Left cardiac atrium (tissue), 4 donors: ENCODE measurements at regions not wholly inside any gene's neighbourhood (a gene's known extent, or its start where the extent isn't known, plus 50 kb on each side); places are given as distances from the start of the nearest gene placed in this dataset.

Experiments used
- ATAC-seq, 2 donors: fragments of 200-7000 bp; cut with Tn5 transposase; one replicate each; pipeline ENCODE4 v1.9.1; 2020; ENCODE audit warnings: mild to moderate bottlenecking in 2 of 2, moderate library complexity in 2 of 2
- DNase-seq: peaks from one replicate; pipeline ENCODE4 v3.0.0-alpha.2; 2020
- intact Hi-C, 2 donors: fragments of 100-400 bp; cut with DNase I; formaldehyde crosslinking; loops; one replicate each; pipeline versions ENCODE4 v1.14.1 to v1.15.1; 2022 to 2023
- donor health status: DM: no; HTN: yes; CAD: no.
- donor health status: DM: no; HTN: yes; CAD: no; lungs with severe emphysema.
- donor health status: DM: yes; HTN: yes; CAD: no.
- donor health status: Dilated cardiomyopathy.

GRCh38 chr22:48369789-48370507 is 1457.7 kb downstream of the BRD1 start:
- DNase-seq (no peak), ATAC-seq (peak in 1 of 2 donors; percentile 44)
- intact Hi-C loops: no loop called here

DNA sequence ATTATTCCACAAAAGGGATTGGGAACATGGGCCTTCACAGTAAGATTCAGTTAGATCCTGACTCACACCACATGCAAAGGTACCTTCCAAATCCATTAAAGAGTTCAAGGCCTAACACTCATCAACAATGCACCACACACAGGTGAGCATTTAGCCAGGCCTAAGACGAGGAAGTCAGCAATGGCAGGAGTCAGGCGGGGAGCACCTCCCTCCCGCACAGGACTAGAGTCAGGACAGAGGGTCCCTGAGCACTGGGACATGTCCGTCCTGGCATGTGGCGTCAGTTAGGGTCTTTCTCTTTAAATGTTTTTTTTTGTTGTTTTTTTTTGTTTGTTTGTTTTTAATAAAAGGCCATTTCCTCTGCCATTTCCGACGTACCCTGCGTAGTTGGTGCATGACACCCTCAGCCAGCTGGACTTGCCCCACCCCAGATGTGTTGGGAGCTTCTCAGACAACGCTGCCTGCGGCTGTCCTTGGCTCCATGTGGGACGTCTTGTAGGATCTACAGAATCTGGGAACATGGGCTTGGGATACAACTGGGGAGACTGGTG is 1458.6 kb downstream of the BRD1 start:
- DNase-seq: no peak

GRCh38 chr22:48367731-48368130 is 1459.9 kb downstream of the BRD1 start:
- no peak for DNase-seq
- no peak for ATAC-seq
- intact Hi-C loops: no loop called here

More for the DNA sequence above, 1458.6 kb downstream of the BRD1 start:
- ATAC-seq: no peak
- intact Hi-C loops: no loop called here

DNA sequence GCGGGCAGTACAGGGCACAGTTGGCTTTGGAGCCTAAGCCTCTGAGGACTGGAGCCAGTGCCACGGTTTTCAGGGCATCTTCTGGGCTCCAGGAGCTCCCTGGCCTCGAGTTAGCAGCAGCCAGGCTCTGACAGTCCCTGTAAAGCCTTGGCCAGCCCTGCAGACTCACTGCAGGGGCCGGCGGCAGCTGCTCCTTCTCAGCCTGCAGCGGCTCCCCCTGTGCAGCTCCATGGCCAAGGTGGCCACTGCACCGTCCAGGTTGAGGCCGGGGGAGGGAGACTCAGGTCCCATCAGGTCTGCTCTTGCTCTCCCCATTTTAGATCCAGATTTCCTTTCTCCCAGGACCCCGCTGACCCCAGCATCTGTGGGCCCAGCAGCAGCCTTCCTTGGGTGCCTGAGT is 1461.1 kb downstream of the BRD1 start:
- no peak for DNase-seq
- intact Hi-C loops: no loop called here
- no peak for ATAC-seq

GRCh38 chr22:48366056-48366455 is 1461.6 kb downstream of the BRD1 start:
- ATAC-seq (no peak), DNase-seq (no peak)
- intact Hi-C loops: no loop called here

DNA sequence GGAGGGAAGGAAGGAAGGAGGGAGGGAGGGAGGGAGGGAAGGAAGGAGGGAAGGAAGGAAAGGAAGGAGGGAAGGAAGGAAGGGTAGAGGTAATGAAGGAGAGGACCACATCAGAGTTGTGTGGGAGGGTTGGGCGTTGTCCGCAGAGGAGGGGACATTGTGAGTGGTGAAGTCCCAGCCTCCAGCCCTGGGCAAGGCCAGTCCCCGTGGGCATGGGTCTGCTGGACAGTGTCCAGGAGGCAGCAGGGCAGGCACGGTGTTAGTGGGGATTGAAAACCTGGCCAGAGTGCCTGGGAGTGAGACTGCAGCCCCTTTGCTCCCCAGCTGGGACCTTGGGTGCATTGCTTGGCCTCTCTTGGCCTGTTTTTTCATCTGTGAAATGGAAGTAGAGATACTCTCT is 1462.3 kb downstream of the BRD1 start:
- ATAC-seq (no peak), DNase-seq (no peak)
- intact Hi-C loops: no loop called here

DNA sequence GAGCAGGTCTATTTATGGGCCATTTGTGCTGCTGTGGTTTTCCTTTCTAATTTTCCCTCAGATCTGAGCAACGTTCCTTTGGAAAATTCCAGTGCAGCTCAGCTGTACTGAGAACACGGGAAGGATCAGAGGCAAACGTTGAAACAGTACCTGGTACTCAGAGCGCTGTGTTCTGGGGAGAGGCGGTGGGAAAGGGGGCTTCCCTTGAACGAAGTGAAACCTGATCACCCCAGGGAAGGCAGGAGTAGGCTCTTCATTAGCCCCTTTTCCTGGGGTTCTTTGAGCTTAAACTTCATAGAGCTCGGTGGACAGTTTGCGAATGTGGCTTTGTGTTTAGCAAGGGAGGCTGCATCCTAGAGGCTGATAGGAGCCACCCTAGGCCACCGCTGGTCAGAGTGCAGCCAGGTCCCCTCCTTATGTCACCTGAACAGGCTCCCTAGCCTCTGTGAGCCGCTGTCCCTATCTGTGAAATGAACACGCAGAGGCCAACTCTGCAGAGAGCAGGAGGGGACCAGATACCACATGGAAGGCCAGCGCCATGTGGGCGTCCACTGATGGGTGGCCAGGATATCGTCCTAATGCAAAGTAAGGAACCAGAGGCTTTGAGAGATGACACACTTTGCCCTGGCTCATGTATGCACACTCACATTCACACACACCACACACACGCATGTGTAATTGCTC is 1464.8 kb downstream of the BRD1 start:
- ATAC-seq (no peak), DNase-seq (no peak)
- intact Hi-C loops: no loop called here

- ATAC-seq: no peak
- DNase-seq: no peak
- intact Hi-C loops: no loop called here
Measured at GRCh38 chr22:48361099-48361639, 1466.5 kb downstream of the BRD1 start.

- no peak for DNase-seq
- ATAC-seq: no peak
- intact Hi-C loops: no loop called here
Measured at GRCh38 chr22:48359613-48359965, 1468.1 kb downstream of the BRD1 start.

- no peak for DNase-seq
- intact Hi-C loops: no loop called here
- ATAC-seq: no peak
Measured at GRCh38 chr22:48358886-48359612, 1468.6 kb downstream of the BRD1 start.

GRCh38 chr22:48357961-48358360 is 1469.7 kb downstream of the BRD1 start:
- DNase-seq: no peak

DNA sequence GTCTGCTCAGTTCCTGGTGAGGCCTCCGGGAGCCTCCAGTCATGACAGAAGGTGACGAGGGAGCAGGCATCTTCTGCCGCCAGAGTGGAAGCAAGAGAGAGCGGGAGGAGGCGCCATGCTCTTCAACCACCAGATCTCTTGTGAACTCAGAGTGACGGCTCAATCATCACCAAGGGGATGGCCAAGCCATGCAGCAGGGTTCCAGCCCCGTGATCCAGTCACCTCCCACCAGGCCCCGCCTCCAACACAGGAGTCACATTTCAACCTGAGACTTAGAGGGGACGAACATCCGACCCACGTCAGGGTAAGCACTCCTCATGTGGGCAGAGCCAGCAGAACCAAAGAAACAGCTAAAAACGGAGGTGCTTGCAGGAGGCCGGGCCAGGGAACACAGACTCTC is 1470.5 kb downstream of the BRD1 start:
- intact Hi-C loops: no loop called here
- no peak for DNase-seq
- no peak for ATAC-seq

More at GRCh38 chr22:48357961-48358360, 1469.7 kb downstream of the BRD1 start:
- intact Hi-C loops: no loop called here
- no peak for ATAC-seq

DNA sequence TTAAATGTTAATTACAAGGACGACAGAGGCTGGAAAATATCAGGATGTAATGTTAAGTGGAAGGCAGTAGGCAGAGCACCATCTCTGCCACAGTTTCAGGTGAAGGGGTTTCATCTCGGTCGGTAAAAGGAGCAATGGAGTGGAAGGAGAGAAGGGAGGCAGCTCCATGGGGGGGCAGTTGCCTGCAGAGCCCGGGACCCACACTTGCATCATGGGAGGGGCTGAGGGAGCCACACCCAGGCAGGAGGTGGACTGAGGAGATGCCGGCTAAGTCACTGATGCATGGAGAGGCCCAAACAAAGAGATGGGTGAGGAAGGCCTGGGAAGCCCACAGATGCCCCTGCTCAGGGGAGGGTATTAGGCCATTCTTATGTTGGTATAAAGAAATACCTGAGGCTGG is 1470.9 kb downstream of the BRD1 start:
- ATAC-seq (no peak), DNase-seq (no peak)
- intact Hi-C loops: no loop called here

DNA sequence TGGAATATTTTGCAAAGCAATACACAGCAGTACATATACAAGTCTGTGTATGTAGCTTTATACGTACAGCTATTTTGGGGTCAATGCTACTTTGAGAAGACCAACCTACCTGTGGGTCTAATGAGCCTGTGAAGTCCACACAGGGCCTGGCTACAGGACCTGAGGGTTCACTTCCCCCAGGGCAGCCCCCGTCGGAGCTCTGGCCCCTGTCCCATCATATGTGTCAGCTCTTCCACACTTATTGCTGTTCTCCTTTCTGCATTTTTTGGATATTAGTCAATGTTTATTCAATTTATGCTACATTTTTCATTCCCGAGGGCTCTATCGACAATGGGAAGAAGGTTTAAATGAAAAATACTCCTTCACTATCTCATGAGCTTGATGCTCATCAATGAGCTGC is 1473.6 kb downstream of the BRD1 start:
- ATAC-seq (no peak), DNase-seq (no peak)
- intact Hi-C loops: no loop called here

- intact Hi-C loops: no loop called here
- ATAC-seq (no peak), DNase-seq (no peak)
Measured at GRCh38 chr22:48353116-48353947, 1474.3 kb downstream of the BRD1 start.

GRCh38 chr22:48352086-48352911 is 1475.4 kb downstream of the BRD1 start:
- DNase-seq: no peak
- intact Hi-C loops: no loop called here
- ATAC-seq: no peak

GRCh38 chr22:48351376-48352085 is 1476.1 kb downstream of the BRD1 start:
- DNase-seq (no peak), ATAC-seq (no peak)

DNA sequence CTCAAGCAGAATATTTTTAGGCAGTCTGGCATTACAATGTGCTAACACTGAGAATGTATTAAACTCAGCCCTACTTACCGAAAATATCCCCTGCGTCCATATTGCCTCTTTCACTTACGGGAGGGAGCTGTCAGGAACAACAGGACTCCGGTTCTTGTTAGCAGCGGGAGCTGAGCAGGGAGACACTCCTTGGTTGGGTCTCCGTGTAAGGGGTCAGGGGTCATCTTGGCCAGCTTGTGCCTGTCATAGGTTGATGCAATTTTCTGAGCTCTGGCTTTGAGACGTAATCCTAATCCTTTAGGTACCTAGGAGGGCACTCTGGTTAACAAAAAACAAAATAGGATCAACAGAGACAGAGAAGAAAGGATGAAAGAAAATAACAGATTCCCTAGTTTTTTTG is 1477.2 kb downstream of the BRD1 start:
- DNase-seq (no peak), ATAC-seq (no peak)
- intact Hi-C loops: no loop called here

More at GRCh38 chr22:48351376-48352085, 1476.1 kb downstream of the BRD1 start:
- intact Hi-C loops: no loop called here
